ENCODE measurements at regions not wholly inside any gene's neighbourhood (a gene's known extent, or its start where the extent isn't known, plus 50 kb on each side); places are given as distances from the start of the nearest gene placed in this dataset.

GRCh38 chr3:134079761-134080160, 50.0 kb upstream of the SLCO2A1 start:
- no peak for ATAC-seq
- TF ChIP-seq ZFP30 (CRISPR knock-in tag; IDR thresholded peaks at IDR 0.05) (no peak), PPARA (CRISPR knock-in tag; IDR thresholded peaks at IDR 0.05; ENCODE audit: borderline replicate concordance) (no peak), ZC3H10 (CRISPR knock-in tag; IDR thresholded peaks at IDR 0.05) (no peak), POU6F1 (CRISPR knock-in tag; IDR thresholded peaks at IDR 0.05; ENCODE audit: borderline replicate concordance, low read depth) (no peak), TCF4 (CRISPR knock-in tag; IDR thresholded peaks at IDR 0.05; ENCODE audit: borderline replicate concordance) (no peak), OSR1 (CRISPR knock-in tag; IDR thresholded peaks at IDR 0.05) (no peak), ZNF70 (CRISPR knock-in tag; IDR thresholded peaks at IDR 0.05) (no peak), ISL1 (CRISPR knock-in tag; IDR thresholded peaks at IDR 0.05) (no peak), TOX (CRISPR knock-in tag; IDR thresholded peaks at IDR 0.05; ENCODE audit: borderline replicate concordance) (no peak), CREB5 (CRISPR knock-in tag; IDR thresholded peaks at IDR 0.05; ENCODE audit: low read depth) (no peak), RARB (CRISPR knock-in tag; IDR thresholded peaks at IDR 0.05) (no peak)

Data from SK-N-SH treated with all-trans-retinoic acid at 6 μM for 48 hours (cell line).